C4-2B (cell line): ENCODE measurements at regions not wholly inside any gene's neighbourhood (a gene's known extent, or its start where the extent isn't known, plus 50 kb on each side); places are given as distances from the start of the nearest gene placed in this dataset.

Experiments used
- H3K27ac ChIP-seq: fragments of 450-650 bp; 2 replicates; pipeline ENCODE4 v1.5.1; 2017
- CTCF ChIP-seq: fragments of 450-650 bp; conservative IDR thresholded peaks from 2 replicates; pipeline ENCODE4 v1.5.1; 2017; ENCODE audit warnings: mild to moderate bottlenecking
- ZFX ChIP-seq: fragments of 450-650 bp; IDR thresholded peaks from 2 replicates; pipeline ENCODE4 v1.6.1; 2017

GRCh38 chr3:15953841-15954240 lies 156.1 kb upstream of the ANKRD28 start:
- TF ChIP-seq CTCF = peak; percentile 25; the same call in 1 of the 2 replicates
- TF ChIP-seq ZFX = no peak
- no peak overlapping the region for H3K27ac ChIP-seq

GRCh38 chr3:15955968-15956367 lies 158.2 kb upstream of the ANKRD28 start:
- no peak overlapping the region for H3K27ac ChIP-seq
- TF ChIP-seq CTCF (no peak), ZFX (no peak)

- no peak for TF ChIP-seq ZFX
- TF ChIP-seq CTCF = no peak
- H3K27ac ChIP-seq = no peak overlapping the region
These were observed 161.1 kb upstream of the ANKRD28 start for GRCh38 chr3:15958692-15959433.

GRCh38 chr3:15959434-15959811 lies 161.6 kb upstream of the ANKRD28 start:
- TF ChIP-seq CTCF = no peak
- no peak for TF ChIP-seq ZFX
- no peak overlapping the region for H3K27ac ChIP-seq

GRCh38 chr3:15964605-15965442 lies 167.0 kb upstream of the ANKRD28 start:
- TF ChIP-seq ZFX = no peak
- TF ChIP-seq CTCF = no peak
- no peak overlapping the region for H3K27ac ChIP-seq

GRCh38 chr3:15967577-15967976 lies 169.8 kb upstream of the ANKRD28 start:
- H3K27ac ChIP-seq = no peak overlapping the region
- TF ChIP-seq CTCF = no peak

- TF ChIP-seq CTCF (no peak), ZFX (no peak)
- H3K27ac ChIP-seq = no peak overlapping the region
These were observed 172.3 kb upstream of the ANKRD28 start for GRCh38 chr3:15969874-15970640.
